G401 (cell line): ENCODE measurements at regions not wholly inside any gene's neighbourhood (a gene's known extent, or its start where the extent isn't known, plus 50 kb on each side); places are given as distances from the start of the nearest gene placed in this dataset.
"Not testable (repeated sequence)": the region's sequence is repeated elsewhere in the genome, so short reads cannot be mapped to it uniquely, and the experiment has no call there.

ENCODE experiments used
- DNase-seq: peaks from one replicate; pipeline ENCODE4 v3.0.0-alpha.2; 2015; ENCODE audit warnings: low spot score
- in situ Hi-C: cut with HindIII; loops from 2 replicates; pipeline ENCODE4 v1.10.0; 2016; ENCODE audit warnings: low sequenced_read_pairs, mixed read lengths

GRCh38 chr2:242116676-242117075, 247.1 kb downstream of the RTP5 start:
- DNase-seq, in situ Hi-C loops: not testable (repeated sequence)

DNA sequence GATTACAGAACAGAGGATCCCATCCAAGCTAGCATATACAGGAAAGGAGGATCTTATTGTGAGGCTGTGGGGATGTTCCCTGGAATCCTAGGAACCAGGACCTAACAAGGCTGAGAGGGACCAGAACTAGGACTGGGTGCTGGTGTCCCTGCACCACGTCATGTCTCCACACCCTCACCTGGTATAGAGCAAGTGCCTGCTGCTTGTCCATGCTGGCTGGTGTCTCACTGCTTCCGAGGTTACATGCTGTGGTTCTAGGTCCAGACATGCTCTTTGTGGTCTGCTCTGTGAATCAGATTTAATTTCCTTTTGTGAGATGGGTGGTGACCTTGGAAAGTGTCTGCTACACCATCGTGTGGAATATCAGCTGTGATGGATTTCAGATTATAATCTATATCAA, 247.8 kb downstream of the RTP5 start:
- in situ Hi-C loops, DNase-seq: not testable (repeated sequence)

DNA sequence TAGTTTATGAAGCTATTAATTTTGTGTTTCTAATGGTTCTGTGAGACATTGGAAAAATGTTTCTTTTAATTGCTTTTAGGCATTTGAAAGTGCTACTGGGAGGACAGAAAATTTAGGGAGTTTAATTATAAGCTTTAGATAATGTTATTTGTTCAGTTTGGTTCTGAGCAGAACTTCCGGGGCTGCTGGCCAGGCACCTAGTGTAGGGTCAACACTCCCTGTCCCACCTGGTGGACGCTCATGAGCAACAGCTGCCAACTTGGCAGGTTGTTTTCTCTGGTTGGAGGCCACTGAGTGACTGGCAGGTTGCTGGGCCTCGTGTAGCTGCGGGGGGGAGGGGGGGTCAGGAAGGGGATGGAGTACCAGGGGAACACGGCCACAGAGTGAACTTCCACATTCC, 250.2 kb downstream of the RTP5 start:
- in situ Hi-C loops, DNase-seq: not testable (repeated sequence)

DNA sequence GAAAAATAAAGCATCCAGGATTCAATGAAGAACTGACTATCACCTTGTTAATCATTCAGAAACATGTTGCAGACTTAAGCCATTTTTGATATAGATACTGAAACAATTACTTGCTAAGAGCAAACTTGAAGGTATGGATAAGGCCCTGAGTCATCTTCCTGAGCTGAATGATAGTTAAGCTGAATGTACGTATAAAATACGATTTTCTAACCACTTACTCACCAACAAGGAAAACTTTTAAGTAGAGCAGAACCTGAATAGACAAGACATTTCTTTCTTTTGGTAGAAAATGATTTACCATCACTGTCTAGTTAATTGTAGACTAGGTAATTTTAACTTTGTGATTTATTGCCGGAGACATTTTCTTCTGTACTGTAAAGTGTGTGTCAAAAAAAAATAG, 261.2 kb downstream of the RTP5 start:
- DNase-seq, in situ Hi-C loops: not testable (repeated sequence)

DNA sequence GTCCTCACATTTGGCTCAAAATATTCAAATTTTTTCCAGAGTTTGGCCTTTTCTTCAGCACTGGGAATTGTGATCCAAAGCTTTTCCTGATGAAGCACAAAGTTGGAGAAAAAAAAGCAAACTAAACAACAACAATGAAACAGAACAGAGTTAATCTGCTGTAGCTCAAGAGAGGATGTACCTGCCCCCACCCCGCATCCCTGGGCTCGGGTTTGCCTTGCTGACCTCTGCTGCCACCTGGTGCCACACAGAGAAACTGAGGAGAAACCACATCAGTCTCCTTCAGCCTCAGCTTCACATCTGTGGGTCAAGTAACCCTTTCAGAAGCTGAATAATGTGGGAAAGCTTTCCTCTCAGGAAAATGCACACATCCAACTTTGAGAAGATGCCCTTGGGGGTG, 290.4 kb downstream of the RTP5 start:
- DNase-seq, in situ Hi-C loops: not testable (repeated sequence)

GRCh38 chr2:242165115-242165514, 295.6 kb downstream of the RTP5 start:
- in situ Hi-C loops, DNase-seq: not testable (repeated sequence)

DNA sequence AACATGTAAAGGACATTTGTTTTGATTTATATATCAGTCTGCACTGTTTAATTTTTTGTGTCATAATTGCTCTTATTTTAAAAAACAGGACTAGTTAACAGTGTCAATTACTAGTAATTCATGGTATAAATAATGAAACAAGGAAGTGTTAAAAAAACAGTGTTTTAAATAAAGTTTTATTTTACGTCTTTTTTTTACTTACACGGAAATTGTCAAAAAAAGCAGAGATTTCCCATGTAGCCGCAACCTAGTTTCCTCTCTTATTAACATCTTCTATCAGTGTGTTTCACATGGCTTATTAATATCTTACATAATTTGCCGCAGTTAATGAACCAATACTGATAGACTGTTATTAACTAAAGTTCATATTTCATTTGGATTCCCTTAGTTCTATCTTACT, 301.8 kb downstream of the RTP5 start:
- DNase-seq, in situ Hi-C loops: not testable (repeated sequence)
